Gastroesophageal sphincter (tissue), 3 donors: ENCODE measurements at regions not wholly inside any gene's neighbourhood (a gene's known extent, or its start where the extent isn't known, plus 50 kb on each side); places are given as distances from the start of the nearest gene placed in this dataset.

Experiments
- CTCF ChIP-seq, 4 experiments: fragments of 200-600 bp in 2 of 4; fragments of 450-650 bp in 2 of 4; sonication (generic) in 1 of 4; IDR thresholded peaks; one replicate each; pipeline ENCODE4 v1.5.1; 2017 to 2019; ENCODE audit warnings: antibody characterized with exemption in 4 of 4, mild to moderate bottlenecking in 2 of 4, moderate library complexity in 2 of 4
- POLR2A ChIP-seq, 2 donors: fragments of 450-650 bp; IDR thresholded peaks; one replicate each; pipeline ENCODE4 v1.6.1; 2017; ENCODE audit warnings: antibody characterized with exemption in 2 of 2, mild to moderate bottlenecking in 2 of 2, moderate library complexity in 1 of 2
- POLR2AphosphoS5 ChIP-seq: sonication (generic); formaldehyde crosslinking; IDR thresholded peaks from one replicate; pipeline ENCODE4 v1.6.1; 2017; ENCODE audit warnings: antibody characterized with exemption

- no peak for TF ChIP-seq CTCF (IDR thresholded peaks at IDR 0.05)
- no peak for TF ChIP-seq POLR2AphosphoS5
- TF ChIP-seq POLR2A (IDR thresholded peaks at IDR 0.05), result no peak
Observed at GRCh38 chr7:85336086-85336485, 149.2 kb upstream of the SEMA3D start.
